Neural cell (in vitro differentiated cells): ENCODE measurements at regions not wholly inside any gene's neighbourhood (a gene's known extent, or its start where the extent isn't known, plus 50 kb on each side); places are given as distances from the start of the nearest gene placed in this dataset.
"Not testable (repeated sequence)": the region's sequence is repeated elsewhere in the genome, so short reads cannot be mapped to it uniquely, and the experiment has no call there.

Experiments used
- H2AFZ ChIP-seq: fragments of 200-600, 300-800 bp; sonication (generic), shearing (Covaris generic); 2 replicates; pipeline ENCODE4 v1.6.0; 2014; ENCODE audit warnings: low read depth, mild to moderate bottlenecking, antibody characterized with exemption, low read length, moderate library complexity
- H3F3A ChIP-seq: fragments of 200-600 bp; shearing (Covaris generic); 2 replicates; pipeline ENCODE4 v1.6.1; 2016; ENCODE audit warnings: mild to moderate bottlenecking, moderate library complexity, mixed read lengths, antibody characterized with exemption, low read length; ENCODE audit not compliant: insufficient read depth, poor library complexity, severe bottlenecking
- H3K27ac ChIP-seq: fragments of 200-600, 300-800 bp; sonication (generic), shearing (Covaris generic); 2 replicates; pipeline ENCODE4 v1.5.1; 2014; ENCODE audit warnings: mild to moderate bottlenecking, low read length, moderate library complexity
- H3K27me3 ChIP-seq: fragments of 300-800, 200-600 bp; sonication (generic), shearing (Covaris generic); 2 replicates; pipeline ENCODE4 v1.6.0; 2014; ENCODE audit warnings: mild to moderate bottlenecking, low read depth, low read length, moderate library complexity; ENCODE audit not compliant: insufficient read depth
- H3K36me3 ChIP-seq: fragments of 300-800, 200-600 bp; sonication (generic), shearing (Covaris generic); 2 replicates; pipeline ENCODE4 v1.5.1; 2014; ENCODE audit warnings: mild to moderate bottlenecking, antibody characterized with exemption, low read length, moderate library complexity; ENCODE audit not compliant: insufficient read depth
- H3K4me2 ChIP-seq: fragments of 300-800, 200-600 bp; sonication (generic), shearing (Covaris generic); 2 replicates; pipeline ENCODE4 v1.6.0; 2014; ENCODE audit warnings: mild to moderate bottlenecking, low read length
- H3K4me3 ChIP-seq: fragments of 300-800, 200-600 bp; sonication (generic), shearing (Covaris generic); 2 replicates; pipeline ENCODE4 v1.5.1; 2014; ENCODE audit warnings: mild to moderate bottlenecking, low read length, moderate library complexity
- H3K79me2 ChIP-seq: fragments of 200-600 bp; shearing (Covaris generic); replicated peaks from 2 replicates; pipeline ENCODE4 v1.6.0; 2014; ENCODE audit warnings: mild to moderate bottlenecking, low read length, moderate library complexity; ENCODE audit not compliant: insufficient read depth
- H3K9ac ChIP-seq: fragments of 300-800, 200-600 bp; sonication (generic), shearing (Covaris generic); 2 replicates; pipeline ENCODE4 v1.6.1; 2016; ENCODE audit warnings: mild to moderate bottlenecking, low read length, mixed read lengths
- H3K9me2 ChIP-seq: fragments of 200-600 bp; shearing (Covaris generic); 2 replicates; pipeline ENCODE4 v1.6.1; 2016; ENCODE audit warnings: mild to moderate bottlenecking, low read length, mixed read lengths; ENCODE audit not compliant: insufficient read depth
- H3K9me3 ChIP-seq: fragments of 200-600, 300-800 bp; sonication (generic), shearing (Covaris generic); 2 replicates; pipeline ENCODE4 v1.6.1; 2016; ENCODE audit warnings: mild to moderate bottlenecking, mixed run types, low read length, moderate library complexity, mixed read lengths
- H4K20me1 ChIP-seq: fragments of 200-600 bp; shearing (Covaris generic); 2 replicates; pipeline ENCODE4 v1.6.1; 2016; ENCODE audit warnings: mild to moderate bottlenecking, mixed run types; ENCODE audit not compliant: insufficient read depth
- CTCF ChIP-seq: fragments of 450-650 bp; IDR thresholded peaks from 2 replicates; pipeline ENCODE4 v1.5.1; 2014; ENCODE audit warnings: antibody characterized with exemption, mild to moderate bottlenecking, moderate library complexity; ENCODE audit not compliant: poor library complexity, severe bottlenecking
- EP300 ChIP-seq: fragments of 450-650 bp; conservative IDR thresholded peaks from 2 replicates; pipeline ENCODE4 v1.6.1; 2014; ENCODE audit warnings: antibody characterized with exemption, mild to moderate bottlenecking, moderate library complexity; ENCODE audit not compliant: poor library complexity, severe bottlenecking
- EZH2 ChIP-seq: fragments of 200-600, 300-800 bp; shearing (Covaris generic), sonication (generic); IDR thresholded peaks from 2 replicates; pipeline ENCODE4 v1.6.1; 2014; ENCODE audit warnings: antibody characterized with exemption, low read length, borderline replicate concordance, mild to moderate bottlenecking; ENCODE audit not compliant: insufficient read depth, poor library complexity, severe bottlenecking
- MXI1 ChIP-seq: fragments of 450-650 bp; conservative IDR thresholded peaks from 2 replicates; pipeline ENCODE4 v1.6.1; 2014; ENCODE audit warnings: antibody characterized with exemption, mild to moderate bottlenecking; ENCODE audit not compliant: poor library complexity, severe bottlenecking
- POLR2AphosphoS5 ChIP-seq: IDR thresholded peaks from 2 replicates; pipeline ENCODE4 v1.6.1; 2012
- RAD21 ChIP-seq: fragments of 450-650 bp; conservative IDR thresholded peaks from 2 replicates; pipeline ENCODE4 v1.6.1; 2014; ENCODE audit warnings: antibody characterized with exemption, mild to moderate bottlenecking, moderate library complexity
- REST ChIP-seq: IDR thresholded peaks from 2 replicates; pipeline ENCODE4 v1.6.1; 2012; ENCODE audit warnings: borderline replicate concordance
- SMC3 ChIP-seq: fragments of 450-650 bp; conservative IDR thresholded peaks from 2 replicates; pipeline ENCODE4 v1.6.1; 2014; ENCODE audit warnings: antibody characterized with exemption, mild to moderate bottlenecking, moderate library complexity; ENCODE audit not compliant: poor library complexity
- TAF1 ChIP-seq: IDR thresholded peaks from 2 replicates; pipeline ENCODE4 v1.6.1; 2012; ENCODE audit warnings: low read depth

- H3K9ac ChIP-seq, H2AFZ ChIP-seq, H3K4me3 ChIP-seq, H3F3A ChIP-seq, H3K27ac ChIP-seq, H3K27me3 ChIP-seq, H3K79me2 ChIP-seq, H3K4me2 ChIP-seq, H3K36me3 ChIP-seq, H4K20me1 ChIP-seq, H3K9me2 ChIP-seq, H3K9me3 ChIP-seq: not testable (repeated sequence)
Measured at GRCh38 chr9:115818651-115819050, 334.9 kb upstream of the PAPPA start.

- H3F3A ChIP-seq: no peaks in the 10 kb centered on the region
- no peak overlapping the region for H3K4me3 ChIP-seq
- no peak overlapping the region for H3K4me2 ChIP-seq
- H3K27me3 ChIP-seq: no peaks in the 10 kb centered on the region
- no peaks in the 10 kb centered on the region for H3K36me3 ChIP-seq
- H4K20me1 ChIP-seq: no peaks in the 10 kb centered on the region
- H3K9me2 ChIP-seq: no peaks in the 10 kb centered on the region
- H3K9ac ChIP-seq: no peak overlapping the region
- TF ChIP-seq TAF1 (no peak), POLR2AphosphoS5 (no peak), EZH2 (no peak), EP300 (no peak), CTCF (no peak), REST (no peak), RAD21 (no peak), MXI1 (no peak), SMC3 (no peak)
- no peak overlapping the region for H2AFZ ChIP-seq
- H3K9me3 ChIP-seq: no peaks in the 10 kb centered on the region
- no peak overlapping the region for H3K27ac ChIP-seq
- H3K79me2 ChIP-seq: no peaks in the 10 kb centered on the region
Measured at GRCh38 chr9:115832031-115832430, 321.6 kb upstream of the PAPPA start.

- no peaks in the 10 kb centered on the region for H3K36me3 ChIP-seq
- no peaks in the 10 kb centered on the region for H3K9me3 ChIP-seq
- H4K20me1 ChIP-seq: no peaks in the 10 kb centered on the region
- no peaks in the 10 kb centered on the region for H3K79me2 ChIP-seq
- H3K4me3 ChIP-seq: no peak overlapping the region
- no peaks in the 10 kb centered on the region for H3K27me3 ChIP-seq
- TF ChIP-seq EP300 (no peak), POLR2AphosphoS5 (no peak), TAF1 (no peak), EZH2 (no peak), REST (no peak), SMC3 (no peak), MXI1 (no peak), RAD21 (no peak), CTCF (no peak)
- no peak overlapping the region for H3K9ac ChIP-seq
- H2AFZ ChIP-seq: no peak overlapping the region
- H3K27ac ChIP-seq: no peak overlapping the region
- H3F3A ChIP-seq: no peaks in the 10 kb centered on the region
- H3K9me2 ChIP-seq: no peaks in the 10 kb centered on the region
- H3K4me2 ChIP-seq: no peak overlapping the region
Measured at GRCh38 chr9:115837618-115838017, 316.0 kb upstream of the PAPPA start.
